B cell (primary cell): ENCODE measurements at regions not wholly inside any gene's neighbourhood (a gene's known extent, or its start where the extent isn't known, plus 50 kb on each side); places are given as distances from the start of the nearest gene placed in this dataset.

Source experiments
- EZH2 ChIP-seq: IDR thresholded peaks from 2 replicates; pipeline ENCODE4 v1.6.1; 2012; ENCODE audit warnings: borderline replicate concordance, low read depth, mild to moderate bottlenecking, moderate library complexity, low read length; ENCODE audit not compliant: insufficient read depth, poor library complexity, severe bottlenecking
- TF ChIP-seq, protein P1 (sequence below): fragments of 200-600 bp; IDR thresholded peaks from one replicate; pipeline ENCODE4 v1.8.0; 2022; ENCODE audit warnings: antibody characterized with exemption, mild to moderate bottlenecking

DNA sequence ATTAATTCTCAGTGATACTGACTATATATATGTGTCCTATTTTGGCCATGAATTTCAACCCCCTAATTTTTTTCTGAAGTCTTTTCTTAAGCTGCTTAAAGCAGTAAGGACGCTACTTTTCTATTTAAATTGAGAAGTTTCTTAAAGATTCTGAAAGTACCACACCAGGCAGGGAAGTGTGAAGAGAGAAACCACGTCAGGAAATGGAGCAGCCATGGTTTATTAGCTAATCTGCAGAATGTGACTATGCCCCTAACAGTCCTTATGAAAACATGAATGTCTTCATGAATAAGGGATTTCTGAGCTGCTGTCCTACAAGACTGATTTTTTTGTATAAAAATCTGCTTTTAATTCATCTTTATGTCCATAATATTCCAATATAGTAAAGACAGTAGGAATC lies 1724.3 kb upstream of the C9orf72 start:
- no peak for TF ChIP-seq EZH2
- TF ChIP-seq, protein P1, sequence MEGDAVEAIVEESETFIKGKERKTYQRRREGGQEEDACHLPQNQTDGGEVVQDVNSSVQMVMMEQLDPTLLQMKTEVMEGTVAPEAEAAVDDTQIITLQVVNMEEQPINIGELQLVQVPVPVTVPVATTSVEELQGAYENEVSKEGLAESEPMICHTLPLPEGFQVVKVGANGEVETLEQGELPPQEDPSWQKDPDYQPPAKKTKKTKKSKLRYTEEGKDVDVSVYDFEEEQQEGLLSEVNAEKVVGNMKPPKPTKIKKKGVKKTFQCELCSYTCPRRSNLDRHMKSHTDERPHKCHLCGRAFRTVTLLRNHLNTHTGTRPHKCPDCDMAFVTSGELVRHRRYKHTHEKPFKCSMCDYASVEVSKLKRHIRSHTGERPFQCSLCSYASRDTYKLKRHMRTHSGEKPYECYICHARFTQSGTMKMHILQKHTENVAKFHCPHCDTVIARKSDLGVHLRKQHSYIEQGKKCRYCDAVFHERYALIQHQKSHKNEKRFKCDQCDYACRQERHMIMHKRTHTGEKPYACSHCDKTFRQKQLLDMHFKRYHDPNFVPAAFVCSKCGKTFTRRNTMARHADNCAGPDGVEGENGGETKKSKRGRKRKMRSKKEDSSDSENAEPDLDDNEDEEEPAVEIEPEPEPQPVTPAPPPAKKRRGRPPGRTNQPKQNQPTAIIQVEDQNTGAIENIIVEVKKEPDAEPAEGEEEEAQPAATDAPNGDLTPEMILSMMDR = no peak
